LNCaP clone FGC (cell line): ENCODE measurements at regions not wholly inside any gene's neighbourhood (a gene's known extent, or its start where the extent isn't known, plus 50 kb on each side); places are given as distances from the start of the nearest gene placed in this dataset.
A peak's percentile ranks its signal among the peaks of the same experiment; 100 is the strongest.
"Not testable (repeated sequence)": the region's sequence is repeated elsewhere in the genome, so short reads cannot be mapped to it uniquely, and the experiment has no call there.

Experiments
- DNase-seq: peaks from one replicate; pipeline ENCODE4 v3.0.0-alpha.2; 2011; ENCODE audit warnings: low read depth
- H3K4me3 ChIP-seq: 2 replicates; pipeline ENCODE4 v1.5.1; 2011; ENCODE audit warnings: mild to moderate bottlenecking, low read depth, low read length, control low read depth
- TF ChIP-seq, protein P1 (sequence below): IDR thresholded peaks from 2 replicates; pipeline ENCODE4 v1.5.1; 2012; ENCODE audit warnings: mild to moderate bottlenecking; ENCODE audit not compliant: control insufficient read depth, insufficient read depth; ENCODE audit errors: extremely low read depth

DNA sequence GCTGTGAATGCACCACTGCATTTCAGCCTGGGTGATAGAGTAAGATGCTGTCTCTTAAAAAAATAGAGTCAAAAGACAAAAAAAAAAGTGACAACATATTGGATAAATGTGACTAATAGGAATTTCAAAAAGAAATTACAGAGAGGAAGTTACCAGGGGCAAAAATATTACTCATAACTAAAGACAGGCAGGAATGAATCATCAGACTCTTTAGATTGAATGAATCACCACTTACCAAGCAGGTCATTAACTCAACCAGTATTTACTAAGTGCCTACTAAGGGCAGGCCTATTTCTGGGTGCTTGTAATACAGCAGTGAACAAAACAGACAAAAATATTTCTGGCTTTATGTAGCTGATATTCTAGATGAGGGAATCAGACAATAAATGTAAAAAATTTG, 301.3 kb downstream of the UBE2NL start:
- not testable (repeated sequence) for DNase-seq, H3K4me3 ChIP-seq

GRCh38 chrX:144188489-144188888, 304.6 kb downstream of the UBE2NL start:
- DNase-seq, H3K4me3 ChIP-seq: not testable (repeated sequence)

- not testable (repeated sequence) for H3K4me3 ChIP-seq, DNase-seq
These were observed 313.2 kb downstream of the UBE2NL start for GRCh38 chrX:144197057-144197456.

- DNase-seq: not testable (repeated sequence)
These were observed 318.9 kb downstream of the UBE2NL start for GRCh38 chrX:144202726-144203125.

DNA sequence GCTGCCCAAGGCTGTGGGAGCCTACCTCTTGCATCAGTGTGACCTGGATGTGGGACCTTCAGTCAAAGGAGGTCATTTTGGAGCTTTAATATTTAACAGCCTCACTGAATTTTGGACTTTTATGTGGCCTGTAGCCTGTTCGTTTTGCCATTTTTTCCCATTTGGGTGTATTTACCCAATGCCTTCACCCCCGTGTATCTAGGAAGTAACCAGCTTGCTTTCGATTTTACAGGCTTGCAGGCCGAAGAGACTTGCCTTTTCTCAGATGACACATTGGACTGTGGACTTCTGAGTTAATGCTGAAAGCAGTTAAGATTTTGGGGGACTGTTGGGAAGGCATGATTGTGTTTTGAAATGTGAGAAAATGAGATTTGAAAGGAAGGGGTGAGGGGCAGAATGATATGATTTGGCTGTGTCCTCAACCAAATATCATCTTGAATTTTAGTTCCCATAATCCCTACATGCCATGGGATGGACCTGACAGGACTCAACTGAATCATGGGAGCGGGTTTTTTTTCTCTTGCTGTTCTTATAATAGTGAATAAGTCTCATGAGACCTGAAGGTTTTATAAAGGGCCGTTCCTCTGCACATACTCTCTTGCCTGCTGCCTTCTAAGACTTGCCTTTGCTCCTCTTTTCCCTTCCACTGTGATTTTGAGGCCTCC, 324.6 kb downstream of the UBE2NL start:
- not testable (repeated sequence) for DNase-seq, H3K4me3 ChIP-seq

More at GRCh38 chrX:144202726-144203125, 318.9 kb downstream of the UBE2NL start:
- not testable (repeated sequence) for H3K4me3 ChIP-seq

DNA sequence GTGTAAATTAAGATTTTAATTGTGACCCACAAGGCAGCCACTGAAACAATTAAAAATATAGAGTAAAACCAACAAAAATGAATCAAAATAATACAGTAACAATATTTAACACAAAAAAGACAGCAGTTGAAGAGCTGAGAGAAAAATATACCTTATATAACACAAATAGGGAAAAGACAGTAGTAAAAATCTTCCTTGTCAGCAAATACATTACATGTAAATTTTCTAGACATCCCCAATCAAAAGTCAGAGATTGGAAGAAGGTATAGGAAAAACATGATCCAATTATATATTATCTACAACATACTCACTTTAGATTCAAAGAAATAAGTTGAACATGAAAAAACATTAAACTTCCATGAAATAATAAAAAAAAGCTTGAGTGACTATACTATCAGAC, 330.8 kb downstream of the UBE2NL start:
- no peak for DNase-seq
- no peak overlapping the region for H3K4me3 ChIP-seq
- TF ChIP-seq, protein P1, sequence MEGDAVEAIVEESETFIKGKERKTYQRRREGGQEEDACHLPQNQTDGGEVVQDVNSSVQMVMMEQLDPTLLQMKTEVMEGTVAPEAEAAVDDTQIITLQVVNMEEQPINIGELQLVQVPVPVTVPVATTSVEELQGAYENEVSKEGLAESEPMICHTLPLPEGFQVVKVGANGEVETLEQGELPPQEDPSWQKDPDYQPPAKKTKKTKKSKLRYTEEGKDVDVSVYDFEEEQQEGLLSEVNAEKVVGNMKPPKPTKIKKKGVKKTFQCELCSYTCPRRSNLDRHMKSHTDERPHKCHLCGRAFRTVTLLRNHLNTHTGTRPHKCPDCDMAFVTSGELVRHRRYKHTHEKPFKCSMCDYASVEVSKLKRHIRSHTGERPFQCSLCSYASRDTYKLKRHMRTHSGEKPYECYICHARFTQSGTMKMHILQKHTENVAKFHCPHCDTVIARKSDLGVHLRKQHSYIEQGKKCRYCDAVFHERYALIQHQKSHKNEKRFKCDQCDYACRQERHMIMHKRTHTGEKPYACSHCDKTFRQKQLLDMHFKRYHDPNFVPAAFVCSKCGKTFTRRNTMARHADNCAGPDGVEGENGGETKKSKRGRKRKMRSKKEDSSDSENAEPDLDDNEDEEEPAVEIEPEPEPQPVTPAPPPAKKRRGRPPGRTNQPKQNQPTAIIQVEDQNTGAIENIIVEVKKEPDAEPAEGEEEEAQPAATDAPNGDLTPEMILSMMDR: no peak

- no peak overlapping the region for H3K4me3 ChIP-seq
- TF ChIP-seq, protein P1: peak; percentile 27
- peak; percentile 19 for DNase-seq
These were observed 335.2 kb downstream of the UBE2NL start for GRCh38 chrX:144219035-144219434.

DNA sequence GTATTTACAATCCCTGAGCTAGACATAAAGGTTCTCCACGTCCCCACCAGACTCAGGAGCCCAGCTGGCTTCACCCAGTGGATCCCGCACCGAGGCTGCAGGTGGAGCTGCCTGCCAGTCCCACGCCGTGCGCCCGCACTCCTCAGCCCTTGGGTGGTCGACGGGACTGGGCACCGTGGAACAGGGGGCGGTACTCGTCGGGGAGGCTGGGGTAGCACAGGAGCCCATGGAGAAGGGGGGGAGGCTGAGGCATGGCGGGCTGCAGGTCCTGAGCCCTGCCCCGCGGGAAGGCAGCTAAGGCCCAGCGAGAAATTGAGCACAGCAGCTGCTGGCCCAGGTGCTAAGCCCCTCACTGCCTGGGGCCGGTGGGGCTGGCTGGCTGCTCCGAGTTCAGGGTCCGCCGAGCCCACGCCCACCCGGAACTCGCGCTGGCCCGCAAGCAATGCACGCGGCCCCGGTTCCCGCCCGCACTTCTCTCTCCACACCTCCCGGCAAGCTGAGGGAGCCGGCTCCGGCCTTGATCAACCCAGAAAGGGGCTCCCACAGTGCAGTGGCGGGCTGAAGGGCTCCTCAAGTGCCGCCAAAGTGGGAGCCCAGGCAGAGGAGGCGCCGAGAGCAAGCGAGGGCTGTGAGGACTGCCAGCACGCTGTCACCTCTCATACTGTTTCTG, 347.4 kb downstream of the UBE2NL start:
- not testable (repeated sequence) for DNase-seq, H3K4me3 ChIP-seq

DNA sequence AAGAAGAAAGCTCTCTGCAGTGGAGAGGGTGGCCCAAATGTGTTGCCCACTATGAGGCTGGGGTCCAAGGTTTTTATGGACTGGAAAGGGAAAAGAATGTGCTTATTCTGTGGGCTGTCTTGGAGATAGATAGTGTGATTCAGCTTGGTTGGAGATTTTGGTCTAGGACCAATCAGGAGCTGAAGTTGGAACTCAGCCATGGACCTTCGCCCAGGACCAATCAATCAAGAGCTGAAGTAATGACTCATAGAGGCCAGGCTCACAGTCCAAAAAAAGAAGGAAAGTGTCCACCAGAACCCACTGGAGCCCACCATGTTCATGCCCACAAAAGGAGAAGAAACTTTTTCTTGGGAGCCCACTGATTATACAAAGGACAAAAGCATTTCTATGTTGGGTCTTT, 369.5 kb downstream of the UBE2NL start:
- TF ChIP-seq, protein P1: no peak
- no peak for DNase-seq
- no peak overlapping the region for H3K4me3 ChIP-seq

DNA sequence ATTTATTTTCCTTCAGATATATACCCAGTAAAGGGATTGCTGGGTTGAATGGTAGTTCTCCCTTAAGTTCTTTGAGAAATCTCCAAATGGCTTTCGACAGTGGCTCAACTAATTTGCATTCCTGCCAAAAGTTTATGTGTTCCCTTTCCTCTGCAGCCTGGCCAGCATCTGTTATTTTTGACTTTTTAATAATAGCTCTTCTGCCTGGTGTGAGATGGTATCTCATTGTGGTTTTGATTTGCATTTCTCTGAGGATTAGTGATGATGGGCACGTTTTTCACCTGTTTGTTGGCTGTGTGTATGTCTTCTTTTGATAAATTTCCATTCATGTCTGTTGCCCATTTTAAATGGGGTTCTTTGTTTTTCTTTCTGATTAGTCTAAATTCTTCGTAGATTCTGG, 375.2 kb downstream of the UBE2NL start:
- no peak for DNase-seq
- TF ChIP-seq, protein P1: no peak
- no peak overlapping the region for H3K4me3 ChIP-seq
